ENCODE measurements at regions not wholly inside any gene's neighbourhood (a gene's known extent, or its start where the extent isn't known, plus 50 kb on each side); places are given as distances from the start of the nearest gene placed in this dataset.

DNA sequence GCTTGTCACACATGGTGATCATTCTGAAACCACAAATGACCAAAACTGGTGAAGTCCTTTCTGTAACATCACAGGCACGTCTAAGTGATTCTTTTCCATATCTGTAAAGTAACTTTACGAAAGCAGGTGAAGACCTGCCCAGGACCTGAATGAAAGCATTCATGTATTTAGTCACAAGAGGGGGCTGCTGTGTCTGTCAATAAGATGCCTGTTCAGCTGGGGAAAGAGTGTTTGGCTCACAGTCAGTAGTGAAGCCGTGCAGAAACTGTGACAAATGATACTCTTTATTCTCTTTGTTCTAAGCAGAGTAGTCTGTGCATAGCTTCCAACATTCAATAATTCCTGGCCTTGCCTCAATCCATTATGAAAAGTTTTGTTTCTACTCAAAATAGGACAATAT is 373.5 kb upstream of the OR4E1 start:
- TF ChIP-seq, protein P1, sequence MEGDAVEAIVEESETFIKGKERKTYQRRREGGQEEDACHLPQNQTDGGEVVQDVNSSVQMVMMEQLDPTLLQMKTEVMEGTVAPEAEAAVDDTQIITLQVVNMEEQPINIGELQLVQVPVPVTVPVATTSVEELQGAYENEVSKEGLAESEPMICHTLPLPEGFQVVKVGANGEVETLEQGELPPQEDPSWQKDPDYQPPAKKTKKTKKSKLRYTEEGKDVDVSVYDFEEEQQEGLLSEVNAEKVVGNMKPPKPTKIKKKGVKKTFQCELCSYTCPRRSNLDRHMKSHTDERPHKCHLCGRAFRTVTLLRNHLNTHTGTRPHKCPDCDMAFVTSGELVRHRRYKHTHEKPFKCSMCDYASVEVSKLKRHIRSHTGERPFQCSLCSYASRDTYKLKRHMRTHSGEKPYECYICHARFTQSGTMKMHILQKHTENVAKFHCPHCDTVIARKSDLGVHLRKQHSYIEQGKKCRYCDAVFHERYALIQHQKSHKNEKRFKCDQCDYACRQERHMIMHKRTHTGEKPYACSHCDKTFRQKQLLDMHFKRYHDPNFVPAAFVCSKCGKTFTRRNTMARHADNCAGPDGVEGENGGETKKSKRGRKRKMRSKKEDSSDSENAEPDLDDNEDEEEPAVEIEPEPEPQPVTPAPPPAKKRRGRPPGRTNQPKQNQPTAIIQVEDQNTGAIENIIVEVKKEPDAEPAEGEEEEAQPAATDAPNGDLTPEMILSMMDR (IDR thresholded peaks at IDR 0.05; ENCODE audit: control extremely low read depth in 1 of 3, insufficient read depth in 1 of 3, low read depth in 1 of 3, low read length in 3 of 3): peak; percentile 13 to 71 (median 58)
- TF ChIP-seq SP4 (IDR thresholded peaks at IDR 0.05; ENCODE audit: low read length) (no peak), ZNF274 (IDR thresholded peaks at IDR 0.05; ENCODE audit: borderline replicate concordance, extremely low read depth, low read length) (no peak), RAD21 (IDR thresholded peaks at IDR 0.05 in 1 of 2, conservative IDR thresholded peaks at IDR 0.05 in 1 of 2; ENCODE audit: low read depth in 2 of 2, low read length in 2 of 2) (peak; percentile 55 to 65), TAF1 (IDR thresholded peaks at IDR 0.05; ENCODE audit: low read depth, low read length) (no peak), EZH2 (IDR thresholded peaks at IDR 0.05; ENCODE audit: low read depth, low read length, severe bottlenecking) (no peak), SRF (IDR thresholded peaks at IDR 0.05; ENCODE audit: low read depth, low read length) (no peak), RFX5 (IDR thresholded peaks at IDR 0.05; ENCODE audit: borderline replicate concordance, low read depth, low read length) (no peak)
